ENCODE measurements at regions not wholly inside any gene's neighbourhood (a gene's known extent, or its start where the extent isn't known, plus 50 kb on each side); places are given as distances from the start of the nearest gene placed in this dataset.

- no peak for TF ChIP-seq CTCF (IDR thresholded peaks at IDR 0.05; ENCODE audit: partially characterized antibody, unreplicated experiment)
- H3K4me1 Mint-ChIP-seq (ENCODE audit: low read depth, unreplicated experiment), result no peaks in the 10 kb centered on the region
- no peaks in the 10 kb centered on the region for H3K9me3 Mint-ChIP-seq (ENCODE audit: unreplicated experiment)
- H3K4me3 Mint-ChIP-seq (ENCODE audit: unreplicated experiment), result no peak overlapping the region
- no peak overlapping the region for H3K27ac Mint-ChIP-seq (ENCODE audit: unreplicated experiment)
- H3K36me3 Mint-ChIP-seq (ENCODE audit: unreplicated experiment), result no peaks in the 10 kb centered on the region
- no peaks in the 10 kb centered on the region for H3K27me3 Mint-ChIP-seq (ENCODE audit: unreplicated experiment)
- DNase-seq, result no peak
Observed at GRCh38 chr10:10327934-10328333, 689.7 kb upstream of the CELF2 start.

- H3K36me3 Mint-ChIP-seq (ENCODE audit: unreplicated experiment), result no peaks in the 10 kb centered on the region
- no peaks in the 10 kb centered on the region for H3K27me3 Mint-ChIP-seq (ENCODE audit: unreplicated experiment)
- no peak for TF ChIP-seq CTCF (IDR thresholded peaks at IDR 0.05; ENCODE audit: partially characterized antibody, unreplicated experiment)
- no peak for DNase-seq
- H3K27ac Mint-ChIP-seq (ENCODE audit: unreplicated experiment), result no peak overlapping the region
- no peak overlapping the region for H3K4me3 Mint-ChIP-seq (ENCODE audit: unreplicated experiment)
- no peaks in the 10 kb centered on the region for H3K9me3 Mint-ChIP-seq (ENCODE audit: unreplicated experiment)
- no peaks in the 10 kb centered on the region for H3K4me1 Mint-ChIP-seq (ENCODE audit: low read depth, unreplicated experiment)
Observed at GRCh38 chr10:10330418-10330817, 687.3 kb upstream of the CELF2 start.

- no peak for DNase-seq
- Mint-ChIP-seq H3K9me3 (ENCODE audit: unreplicated experiment) (no peaks in the 10 kb centered on the region), H3K27me3 (ENCODE audit: unreplicated experiment) (no peaks in the 10 kb centered on the region), H3K36me3 (ENCODE audit: unreplicated experiment) (no peaks in the 10 kb centered on the region), H3K4me1 (ENCODE audit: low read depth, unreplicated experiment) (no peaks in the 10 kb centered on the region), H3K4me3 (ENCODE audit: unreplicated experiment) (no peak overlapping the region), H3K27ac (ENCODE audit: unreplicated experiment) (no peak overlapping the region)
- TF ChIP-seq CTCF (IDR thresholded peaks at IDR 0.05; ENCODE audit: partially characterized antibody, unreplicated experiment), result no peak
Observed at GRCh38 chr10:10332786-10333185, 684.9 kb upstream of the CELF2 start.

- no peak overlapping the region for H3K27ac Mint-ChIP-seq (ENCODE audit: unreplicated experiment)
- H3K4me1 Mint-ChIP-seq (ENCODE audit: low read depth, unreplicated experiment), result no peaks in the 10 kb centered on the region
- no peak for TF ChIP-seq CTCF (IDR thresholded peaks at IDR 0.05; ENCODE audit: partially characterized antibody, unreplicated experiment)
Observed at GRCh38 chr10:10333622-10334021, 684.0 kb upstream of the CELF2 start.

GRCh38 chr10:10338339-10338738 lies 679.3 kb upstream of the CELF2 start:
- TF ChIP-seq CTCF (IDR thresholded peaks at IDR 0.05; ENCODE audit: partially characterized antibody, unreplicated experiment), result no peak
- DNase-seq, result no peak
- H3K27me3 Mint-ChIP-seq (ENCODE audit: unreplicated experiment), result no peaks in the 10 kb centered on the region
- no peak overlapping the region for H3K27ac Mint-ChIP-seq (ENCODE audit: unreplicated experiment)
- no peaks in the 10 kb centered on the region for H3K9me3 Mint-ChIP-seq (ENCODE audit: unreplicated experiment)
- H3K36me3 Mint-ChIP-seq (ENCODE audit: unreplicated experiment), result no peaks in the 10 kb centered on the region
- no peak overlapping the region for H3K4me3 Mint-ChIP-seq (ENCODE audit: unreplicated experiment)
- no peaks in the 10 kb centered on the region for H3K4me1 Mint-ChIP-seq (ENCODE audit: low read depth, unreplicated experiment)

More at GRCh38 chr10:10333622-10334021, 684.0 kb upstream of the CELF2 start:
- Mint-ChIP-seq H3K36me3 (ENCODE audit: unreplicated experiment) (no peaks in the 10 kb centered on the region), H3K27me3 (ENCODE audit: unreplicated experiment) (no peaks in the 10 kb centered on the region), H3K4me3 (ENCODE audit: unreplicated experiment) (no peak overlapping the region), H3K9me3 (ENCODE audit: unreplicated experiment) (no peaks in the 10 kb centered on the region)
- no peak for DNase-seq
